Glomerular endothelial cell (primary cell): ENCODE measurements at regions not wholly inside any gene's neighbourhood (a gene's known extent, or its start where the extent isn't known, plus 50 kb on each side); places are given as distances from the start of the nearest gene placed in this dataset.
"Not testable (repeated sequence)": the region's sequence is repeated elsewhere in the genome, so short reads cannot be mapped to it uniquely, and the experiment has no call there.

Experiments
- DNase-seq: peaks from one replicate; pipeline ENCODE4 v3.0.0-alpha.2; 2011; ENCODE audit warnings: low read depth, low spot score; ENCODE audit errors: extremely low read depth

DNA sequence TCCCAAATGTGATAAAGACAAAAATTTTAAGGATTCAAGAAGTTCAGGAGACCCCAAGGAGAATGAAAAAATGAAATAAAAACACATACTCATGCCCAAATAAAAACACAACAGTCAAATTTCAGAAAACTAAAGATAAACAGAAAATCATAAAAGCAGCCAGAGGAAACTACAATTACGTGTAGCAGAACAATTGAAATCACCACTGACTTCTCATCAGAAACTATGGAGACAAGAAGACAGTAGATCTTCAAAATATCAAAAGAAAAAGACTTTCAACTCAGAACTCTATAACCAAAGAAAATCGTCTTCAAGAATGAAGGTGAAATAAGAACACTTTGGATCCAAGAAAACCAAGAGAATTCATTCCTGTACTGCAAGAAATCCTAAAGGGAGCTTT lies 54.9 kb downstream of the DIO3 start:
- DNase-seq, result no peak

DNA sequence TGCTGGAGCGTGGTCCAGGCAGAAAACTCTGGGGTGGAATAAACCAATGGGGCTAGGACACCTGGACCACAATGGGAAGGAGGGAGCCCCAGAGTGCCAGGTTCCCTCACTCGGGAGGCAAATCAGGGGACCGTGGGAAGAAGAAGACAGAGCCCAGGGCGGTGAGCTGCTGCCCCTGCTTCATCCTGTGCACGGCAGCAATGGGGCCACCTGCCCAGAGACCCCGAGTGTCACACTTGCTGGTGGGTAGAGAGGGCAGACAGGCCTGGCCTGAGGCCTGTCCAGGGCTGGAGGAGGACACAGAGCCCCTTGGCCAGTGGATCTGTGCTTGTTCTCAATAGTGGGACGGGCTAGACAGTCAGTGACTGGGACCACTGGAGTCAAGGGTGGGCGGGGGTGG lies 58.2 kb downstream of the DIO3 start:
- DNase-seq, result no peak

DNA sequence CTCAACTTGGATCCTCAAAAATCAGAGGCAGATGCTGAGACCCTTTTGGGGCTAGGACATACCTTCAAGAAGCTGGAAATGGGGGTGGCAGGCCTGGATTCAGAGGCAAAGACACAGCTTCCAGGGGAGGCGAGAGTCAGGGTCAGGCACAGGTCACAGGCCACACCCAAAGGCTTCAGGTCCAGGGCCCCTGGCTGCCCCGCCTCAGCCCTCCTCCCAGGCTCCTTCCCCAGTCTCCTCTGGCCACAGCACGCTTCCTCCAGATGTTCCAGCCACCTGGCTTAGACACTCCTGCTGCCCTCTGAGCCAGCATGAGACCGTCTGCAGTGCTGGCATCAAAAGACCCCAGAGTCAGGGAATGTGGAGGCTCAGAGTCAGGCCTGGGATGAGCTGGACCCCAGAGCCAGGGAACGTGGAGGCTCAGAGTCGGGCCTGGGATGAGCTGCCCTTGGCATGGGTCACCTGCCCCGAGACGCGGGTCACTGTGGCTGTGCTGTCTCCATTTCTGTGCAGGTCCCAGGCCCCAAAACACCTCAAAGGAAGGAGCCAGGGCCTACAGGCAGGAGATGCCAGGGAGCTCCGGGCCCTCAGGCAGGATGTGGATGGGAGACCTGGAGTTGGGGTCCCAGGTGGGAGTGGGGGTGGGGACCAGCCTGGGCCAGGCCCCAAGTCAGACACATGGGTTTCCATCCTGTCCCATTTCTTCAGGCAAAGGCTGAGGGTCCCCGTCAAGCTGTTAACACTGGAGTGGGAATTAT lies 58.9 kb downstream of the DIO3 start:
- DNase-seq, result no peak

- DNase-seq, result no peak
These were observed 59.8 kb downstream of the DIO3 start for GRCh38 chr14:101620821-101621785.

DNA sequence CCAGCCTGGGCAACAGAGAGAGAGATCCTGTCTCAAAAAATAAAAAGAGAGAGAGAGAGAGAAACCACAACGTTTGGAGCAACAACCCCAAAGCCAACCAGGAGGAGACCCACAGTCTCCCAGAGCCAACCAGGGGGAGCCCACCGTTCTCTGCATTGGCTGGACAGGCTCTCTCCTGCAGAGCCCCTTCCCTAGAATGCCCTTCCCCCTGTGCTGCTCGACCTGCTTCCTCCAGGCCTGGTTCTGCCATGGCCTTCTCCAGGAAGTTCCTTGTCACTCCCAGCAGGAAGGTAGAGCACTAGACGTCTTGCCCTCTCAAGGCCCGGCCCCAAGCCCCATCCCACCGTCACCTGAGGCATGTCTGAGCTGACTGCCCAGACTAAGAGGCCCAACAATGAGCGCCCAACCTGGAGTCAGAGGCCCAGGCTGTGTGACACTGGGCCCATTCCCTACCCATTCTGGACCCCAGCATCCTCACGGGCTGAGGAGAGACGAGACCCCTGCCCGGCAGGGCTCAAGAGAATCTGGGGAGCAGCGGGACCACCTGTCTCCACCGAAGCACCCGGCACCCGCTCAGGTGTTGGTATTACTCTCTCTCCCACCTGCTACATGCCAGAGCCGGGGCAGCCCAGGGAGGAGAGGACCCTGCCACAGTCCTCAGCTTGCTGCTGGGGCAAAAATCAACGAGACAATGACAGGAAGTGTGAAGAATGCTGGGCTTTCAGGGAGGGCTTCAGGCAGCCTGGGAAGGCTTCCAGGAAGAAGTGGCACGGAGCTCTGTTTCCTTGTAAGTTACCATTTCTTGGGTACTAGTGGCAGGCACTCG lies 61.2 kb downstream of the DIO3 start:
- DNase-seq, result no peak

DNA sequence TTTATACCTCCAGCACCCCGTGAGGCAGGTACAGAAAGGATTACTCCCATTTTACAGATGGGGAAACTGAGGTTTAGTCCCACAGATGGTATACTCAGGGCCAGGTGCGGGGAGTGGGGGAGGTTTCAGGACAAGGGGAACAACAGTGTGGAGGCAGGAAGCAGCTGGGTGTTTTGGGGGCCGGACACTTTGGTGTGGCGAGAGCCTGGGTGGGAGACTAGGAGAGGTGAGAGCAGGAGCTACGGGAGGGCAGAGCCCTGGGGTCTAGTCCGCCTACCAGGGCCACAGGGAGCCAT lies 61.7 kb downstream of the DIO3 start:
- DNase-seq, result no peak

- DNase-seq, result no peak
These were observed 62.6 kb downstream of the DIO3 start for GRCh38 chr14:101623685-101624444.

DNA sequence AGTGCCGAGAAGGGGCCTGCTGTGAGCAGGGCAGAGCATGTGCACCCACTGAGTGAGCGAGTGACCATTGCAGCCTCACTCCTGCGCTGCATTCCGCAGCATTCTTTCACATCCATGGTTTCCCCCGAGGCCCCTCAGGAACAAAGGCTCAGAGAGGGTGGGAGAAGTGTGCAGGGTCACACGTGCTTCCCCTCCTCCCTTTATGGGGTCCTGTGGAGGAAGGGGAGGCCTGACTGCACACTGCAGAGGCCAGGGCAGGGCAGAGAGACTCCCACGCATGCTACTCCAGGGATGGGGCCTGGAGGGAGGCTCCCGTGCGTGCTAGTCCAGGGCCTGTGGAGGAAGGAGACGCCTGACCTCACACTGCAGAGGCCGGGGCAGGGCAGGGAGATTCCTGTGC lies 63.2 kb downstream of the DIO3 start:
- DNase-seq, result no peak

GRCh38 chr14:101625336-101626097 lies 64.2 kb downstream of the DIO3 start:
- no peak for DNase-seq

DNA sequence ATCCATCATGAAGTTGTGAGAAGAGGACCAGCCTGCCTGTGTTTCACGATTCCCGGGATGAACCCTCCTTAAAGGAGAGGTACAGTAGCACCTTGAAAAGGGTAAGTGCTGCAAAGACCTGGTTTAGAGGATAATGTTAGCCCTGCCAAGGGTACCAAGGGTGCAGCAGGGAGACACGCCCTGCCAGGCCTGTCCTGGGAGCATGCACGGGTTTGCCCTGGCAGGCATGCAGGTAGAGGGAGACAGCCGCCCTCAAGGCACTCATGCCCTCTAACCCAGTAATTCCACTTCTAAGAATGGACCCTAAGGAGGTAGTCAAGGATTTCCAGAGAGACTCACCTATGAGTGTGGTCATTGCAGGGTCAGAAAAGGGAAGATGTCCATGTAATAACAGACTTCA lies 65.0 kb downstream of the DIO3 start:
- DNase-seq, result no peak

GRCh38 chr14:101627915-101628262 lies 66.6 kb downstream of the DIO3 start:
- DNase-seq, result no peak

GRCh38 chr14:101628471-101628966 lies 67.2 kb downstream of the DIO3 start:
- no peak for DNase-seq

DNA sequence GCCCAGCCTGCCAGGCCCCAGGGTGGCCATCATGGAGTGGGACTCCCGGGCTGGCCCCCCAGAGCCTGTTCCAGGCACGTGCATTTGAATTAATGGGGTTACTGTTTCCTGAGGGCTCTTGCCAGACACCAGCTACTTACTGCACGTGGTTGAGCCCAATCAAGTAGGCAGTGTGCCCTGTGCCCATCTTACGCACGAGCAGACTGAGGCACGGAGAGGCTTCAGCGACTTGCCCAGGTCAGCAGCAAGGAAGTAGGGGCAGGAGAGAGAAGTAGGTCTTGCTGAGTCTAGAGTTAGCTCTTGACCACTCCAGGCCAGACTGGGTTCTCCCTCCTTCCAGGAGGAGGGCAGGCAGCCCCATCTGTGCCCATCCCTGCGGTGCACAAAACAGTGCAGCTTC lies 67.7 kb downstream of the DIO3 start:
- no peak for DNase-seq

DNA sequence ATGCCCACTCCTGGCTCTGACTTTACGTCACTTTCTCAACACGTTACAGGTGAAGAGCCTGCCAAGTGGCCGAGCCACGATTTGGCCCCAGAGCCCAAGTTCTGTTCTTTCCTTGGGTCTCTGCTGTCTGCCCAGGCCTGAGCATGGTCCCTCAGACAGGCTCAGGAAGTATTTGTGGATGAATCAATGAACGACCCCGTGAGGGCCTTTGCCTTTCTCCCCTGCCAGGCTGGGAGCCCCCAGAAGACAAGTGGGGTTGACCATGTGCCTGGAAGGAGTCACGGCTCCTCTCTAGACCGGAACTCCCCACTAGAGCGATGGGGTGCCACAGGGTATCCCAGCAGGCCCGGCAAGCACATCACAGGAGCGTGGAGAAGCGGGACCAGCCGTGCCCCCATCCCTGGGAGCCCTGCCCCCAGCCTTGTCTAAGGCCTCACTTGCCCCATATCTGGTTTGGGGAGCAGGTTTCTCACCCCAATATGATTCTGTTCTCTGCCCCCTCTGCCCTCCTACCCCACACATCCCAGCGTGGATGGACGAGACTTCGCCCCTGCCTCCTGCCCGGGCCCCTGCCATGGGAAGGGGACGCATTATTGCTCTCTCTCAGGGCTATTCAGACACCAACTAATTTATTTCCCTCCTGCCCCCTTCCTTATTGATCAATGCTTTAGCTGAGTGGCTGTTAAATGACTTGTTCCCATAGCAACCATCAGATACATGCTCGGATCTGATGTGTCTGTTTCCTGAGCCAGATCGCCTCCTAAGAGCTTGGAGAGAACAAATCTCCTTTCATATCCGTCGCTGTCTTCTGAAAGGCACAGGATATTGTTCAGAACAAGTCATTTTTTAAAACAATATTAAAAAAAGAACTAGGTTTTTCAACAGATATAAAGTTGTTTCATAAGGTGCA lies 69.0 kb downstream of the DIO3 start:
- no peak for DNase-seq

DNA sequence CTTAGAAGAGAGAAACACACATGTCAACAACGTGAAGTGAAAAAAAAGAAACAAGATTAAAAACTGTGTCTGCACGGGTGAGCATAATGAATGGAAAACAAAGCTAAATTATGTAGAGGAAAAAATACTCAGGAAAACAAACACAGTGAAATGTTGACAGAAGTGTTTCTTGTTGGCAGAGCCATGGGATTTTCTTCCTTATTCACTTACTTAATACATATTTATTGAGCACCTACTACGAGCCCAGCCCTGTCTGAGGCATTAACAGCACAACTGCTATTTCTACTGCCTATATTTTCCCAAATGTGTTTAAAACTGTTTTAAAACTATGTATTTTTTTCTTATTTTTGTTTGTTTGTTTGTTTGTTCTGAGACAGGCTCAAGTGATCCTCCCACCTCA lies 69.9 kb downstream of the DIO3 start:
- no peak for DNase-seq

DNA sequence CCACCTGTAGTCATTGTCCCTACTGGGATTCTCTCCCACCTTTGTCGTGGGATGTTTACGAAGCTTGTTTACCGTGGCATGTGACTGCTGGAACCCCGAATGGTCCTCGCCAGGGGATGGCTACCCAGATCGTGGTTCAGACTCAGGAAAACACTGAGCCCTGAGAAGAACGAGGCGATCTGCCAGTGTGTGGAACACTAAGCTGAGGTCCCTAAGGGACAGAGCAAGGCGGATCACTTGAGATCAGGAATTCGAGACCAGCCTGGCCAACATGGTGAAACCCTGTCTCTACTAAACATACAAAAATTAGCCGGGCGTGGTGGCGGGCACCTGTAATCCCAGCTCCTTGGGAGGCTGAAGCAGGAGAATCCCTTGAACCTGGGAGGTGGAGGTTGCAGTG lies 70.7 kb downstream of the DIO3 start:
- DNase-seq, result not testable (repeated sequence)

- DNase-seq, result no peak
These were observed 71.2 kb downstream of the DIO3 start for GRCh38 chr14:101632520-101632919.

DNA sequence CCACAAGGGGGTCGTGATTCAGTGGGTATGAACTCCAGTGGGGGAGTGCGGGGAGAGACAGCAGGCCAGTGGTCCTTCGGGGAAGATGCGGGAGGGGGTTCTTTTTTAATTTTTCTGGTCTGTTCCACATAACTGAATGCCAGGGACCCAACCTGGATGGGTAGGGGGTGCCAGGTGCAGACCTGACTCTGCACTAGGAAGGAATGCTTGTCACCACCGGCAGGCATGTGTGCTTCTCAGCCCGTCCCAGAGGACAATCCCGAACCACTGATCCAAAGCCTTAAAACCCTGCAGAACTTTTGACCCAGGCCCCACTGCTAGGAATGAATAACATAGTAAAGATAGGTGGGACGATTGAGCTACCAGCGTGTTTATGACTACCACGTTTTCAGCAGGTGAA lies 72.0 kb downstream of the DIO3 start:
- no peak for DNase-seq
